Fibroblast of pulmonary artery (primary cell): ENCODE measurements at regions not wholly inside any gene's neighbourhood (a gene's known extent, or its start where the extent isn't known, plus 50 kb on each side); places are given as distances from the start of the nearest gene placed in this dataset.

Experiments used
- DNase-seq: peaks from one replicate; pipeline ENCODE4 v3.0.0-alpha.2; 2010; ENCODE audit warnings: low read depth
- H3K4me3 ChIP-seq: replicated peaks from 2 replicates; pipeline ENCODE4 v1.5.1; 2011; ENCODE audit warnings: low read depth, mild to moderate bottlenecking, control low read depth, low read length, moderate library complexity
- CTCF ChIP-seq: IDR thresholded peaks from 2 replicates; pipeline ENCODE4 v1.5.1; 2011; ENCODE audit warnings: mild to moderate bottlenecking, control low read depth, low read length, inconsistent platforms; ENCODE audit errors: missing control alignments

GRCh38 chr12:86634456-86635410 lies 378.5 kb upstream of the MGAT4C start:
- DNase-seq, result peak; percentile 24
- no peak for TF ChIP-seq CTCF
- no peak overlapping the region for H3K4me3 ChIP-seq

DNA sequence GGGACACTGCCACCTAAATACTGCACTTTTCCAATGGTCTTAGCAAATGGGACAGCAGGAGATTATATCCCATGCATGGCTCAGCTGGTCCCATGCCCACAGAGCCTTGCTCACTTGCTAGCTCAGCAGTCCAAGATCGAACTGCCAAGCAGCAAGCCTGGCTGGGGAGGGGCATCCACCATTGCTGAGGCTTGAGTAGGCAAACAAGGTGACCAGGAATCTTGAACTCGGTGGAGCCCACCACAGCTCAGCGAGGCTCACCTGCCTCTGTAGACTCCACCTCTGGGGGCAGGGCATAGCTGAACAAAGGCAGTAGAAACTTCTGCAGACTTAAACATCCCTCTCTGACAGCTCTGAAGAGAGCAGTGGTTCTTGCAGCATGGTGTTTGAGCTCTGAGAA lies 370.8 kb upstream of the MGAT4C start:
- TF ChIP-seq CTCF, result no peak
- no peak for DNase-seq
- H3K4me3 ChIP-seq, result no peak overlapping the region

DNA sequence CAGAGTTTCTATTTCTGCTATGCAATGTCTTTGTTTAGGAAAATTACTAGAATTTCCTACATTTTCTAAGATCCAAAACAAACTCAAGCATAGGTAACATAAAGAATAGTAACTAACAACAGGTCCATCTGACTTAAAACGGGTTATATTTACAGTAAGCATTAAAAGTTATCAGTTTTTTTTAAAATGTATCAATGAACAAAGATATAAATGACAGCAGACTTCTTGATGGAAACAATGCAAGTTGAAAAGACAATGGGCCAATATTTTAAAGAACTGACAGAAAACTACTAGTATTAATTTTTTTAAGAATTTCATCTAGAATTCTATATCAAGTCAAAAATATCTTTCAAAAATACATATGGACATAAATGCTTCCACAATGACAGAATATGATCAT lies 367.1 kb upstream of the MGAT4C start:
- H3K4me3 ChIP-seq, result no peak overlapping the region
- DNase-seq, result peak; percentile 15
- no peak for TF ChIP-seq CTCF

DNA sequence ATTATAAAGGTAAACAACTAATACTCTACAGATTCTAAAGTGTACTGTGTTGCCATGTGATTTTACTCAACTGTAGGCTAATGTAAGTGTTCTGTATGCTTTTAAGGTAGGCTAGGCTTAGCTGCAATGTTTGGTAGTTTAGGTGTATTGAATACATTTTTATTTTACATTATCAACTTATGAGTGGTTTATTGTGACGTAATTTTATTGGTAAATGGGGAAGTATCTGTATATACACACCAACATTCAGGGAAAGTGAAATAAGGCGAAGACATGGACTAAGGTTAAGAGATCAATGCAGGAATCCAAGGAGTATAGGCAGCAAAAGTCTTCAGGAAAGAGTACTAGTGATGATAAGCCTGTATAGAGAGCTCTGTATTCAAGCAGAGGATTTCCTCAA lies 365.8 kb upstream of the MGAT4C start:
- DNase-seq, result no peak
- TF ChIP-seq CTCF, result no peak
- H3K4me3 ChIP-seq, result no peak overlapping the region

- TF ChIP-seq CTCF, result no peak
- DNase-seq, result peak; percentile 73
- H3K4me3 ChIP-seq, result no peak overlapping the region
Measured at GRCh38 chr12:86613311-86613710, 357.1 kb upstream of the MGAT4C start.

GRCh38 chr12:86608638-86609037 lies 352.4 kb upstream of the MGAT4C start:
- DNase-seq, result no peak
- TF ChIP-seq CTCF, result no peak
- H3K4me3 ChIP-seq, result no peak overlapping the region
